SK-N-MC (cell line): ENCODE measurements at regions not wholly inside any gene's neighbourhood (a gene's known extent, or its start where the extent isn't known, plus 50 kb on each side); places are given as distances from the start of the nearest gene placed in this dataset.

ENCODE experiments used
- DNase-seq: peaks from one replicate; pipeline ENCODE4 v3.0.0-alpha.2; 2011; ENCODE audit warnings: low read depth, low spot score
- H3K27ac ChIP-seq: fragments of 200-600 bp; sonication (generic); 2 replicates; pipeline ENCODE4 v1.5.1; 2016; ENCODE audit warnings: mixed run types
- H3K36me3 ChIP-seq: fragments of 200-600 bp; sonication (generic); 2 replicates; pipeline ENCODE4 v1.6.1; 2017; ENCODE audit warnings: antibody characterized with exemption, low read length, mixed read lengths; ENCODE audit not compliant: insufficient read depth
- H3K4me3 ChIP-seq: fragments of 200-600 bp; sonication (generic); 2 replicates; pipeline ENCODE4 v1.5.1; 2016
- H3K9ac ChIP-seq: fragments of 200-600 bp; sonication (generic); 2 replicates; pipeline ENCODE4 v1.8.0; 2017; ENCODE audit warnings: mixed run types, mixed read lengths; ENCODE audit not compliant: insufficient read length
- H3K9me3 ChIP-seq: fragments of 200-600 bp; sonication (generic); 2 replicates; pipeline ENCODE4 v1.6.1; 2017; ENCODE audit warnings: low read depth, mild to moderate bottlenecking, antibody characterized with exemption, low read length, moderate library complexity, mixed read lengths
- EZH2 ChIP-seq: fragments of 200-600 bp; sonication (generic); IDR thresholded peaks from one replicate; pipeline ENCODE4 v1.6.1; 2017; ENCODE audit warnings: antibody characterized with exemption
- FOXP2 ChIP-seq: optimal IDR thresholded peaks from 2 replicates; pipeline ENCODE3; 2011; ENCODE audit warnings: mild to moderate bottlenecking, moderate library complexity; ENCODE audit not compliant: insufficient read depth; ENCODE audit errors: extremely low read length, control extremely low read depth
- POLR2AphosphoS5 ChIP-seq: IDR thresholded peaks from 2 replicates; pipeline ENCODE4 v1.6.1; 2012; ENCODE audit warnings: mild to moderate bottlenecking, low read depth, low read length, borderline replicate concordance

- no peak overlapping the region for H3K9ac ChIP-seq
- H3K4me3 ChIP-seq, result no peak overlapping the region
- H3K36me3 ChIP-seq, result no peaks in the 10 kb centered on the region
- TF ChIP-seq EZH2 (no peak), POLR2AphosphoS5 (no peak), FOXP2 (no peak)
- no peaks in the 10 kb centered on the region for H3K9me3 ChIP-seq
- H3K27ac ChIP-seq, result no peak overlapping the region
- DNase-seq, result no peak
Observed at GRCh38 chr9:79131246-79131774, 440.5 kb upstream of the TLE4 start.

GRCh38 chr9:79131824-79132377, 439.9 kb upstream of the TLE4 start:
- H3K9ac ChIP-seq, result no peak overlapping the region
- no peaks in the 10 kb centered on the region for H3K9me3 ChIP-seq
- no peak overlapping the region for H3K4me3 ChIP-seq
- TF ChIP-seq POLR2AphosphoS5 (no peak), EZH2 (no peak)
- DNase-seq, result no peak
- H3K36me3 ChIP-seq, result no peaks in the 10 kb centered on the region
- no peak overlapping the region for H3K27ac ChIP-seq

GRCh38 chr9:79134654-79135053, 437.1 kb upstream of the TLE4 start:
- no peak for TF ChIP-seq FOXP2
- TF ChIP-seq EZH2, result no peak
- TF ChIP-seq POLR2AphosphoS5, result no peak
- Histone ChIP-seq H3K9me3 (no peaks in the 10 kb centered on the region), H3K9ac (no peak overlapping the region), H3K27ac (no peak overlapping the region), H3K4me3 (no peak overlapping the region), H3K36me3 (no peaks in the 10 kb centered on the region)
- no peak for DNase-seq

- Histone ChIP-seq H3K4me3 (no peak overlapping the region), H3K27ac (no peak overlapping the region), H3K9me3 (no peaks in the 10 kb centered on the region), H3K9ac (no peak overlapping the region), H3K36me3 (no peaks in the 10 kb centered on the region)
- TF ChIP-seq FOXP2 (no peak), EZH2 (no peak), POLR2AphosphoS5 (no peak)
- no peak for DNase-seq
Observed at GRCh38 chr9:79135681-79136415, 435.9 kb upstream of the TLE4 start.

- Histone ChIP-seq H3K36me3 (no peaks in the 10 kb centered on the region), H3K9ac (no peak overlapping the region), H3K27ac (no peak overlapping the region), H3K4me3 (no peak overlapping the region), H3K9me3 (no peaks in the 10 kb centered on the region)
- no peak for DNase-seq
- TF ChIP-seq EZH2 (no peak), FOXP2 (no peak), POLR2AphosphoS5 (no peak)
Observed at GRCh38 chr9:79140751-79141150, 431.0 kb upstream of the TLE4 start.

- no peaks in the 10 kb centered on the region for H3K9me3 ChIP-seq
- H3K9ac ChIP-seq, result no peak overlapping the region
- TF ChIP-seq POLR2AphosphoS5, result no peak
- TF ChIP-seq FOXP2, result no peak
- no peak for TF ChIP-seq EZH2
- DNase-seq, result no peak
- no peaks in the 10 kb centered on the region for H3K36me3 ChIP-seq
- H3K4me3 ChIP-seq, result no peak overlapping the region
- no peak overlapping the region for H3K27ac ChIP-seq
Observed at GRCh38 chr9:79143211-79143610, 428.6 kb upstream of the TLE4 start.

DNA sequence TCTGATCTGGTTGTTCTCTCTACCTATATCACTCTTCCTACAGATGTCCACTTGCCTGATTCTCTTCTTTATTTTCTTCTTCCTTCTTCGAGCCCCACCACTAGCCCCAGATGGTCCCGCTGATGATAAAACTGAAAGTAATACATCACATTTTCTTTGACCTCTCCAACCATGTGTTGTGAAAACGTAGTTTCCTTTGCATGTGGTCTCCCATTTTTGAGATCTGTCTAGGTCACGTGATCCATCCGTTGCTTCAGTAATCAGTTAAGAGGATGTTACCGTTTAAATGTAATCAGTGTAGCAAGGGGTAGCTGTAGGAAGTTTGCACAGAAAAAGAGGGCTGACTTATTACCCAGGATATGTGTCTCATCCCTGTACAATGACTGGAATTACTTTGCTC, 426.3 kb upstream of the TLE4 start:
- TF ChIP-seq EZH2, result no peak
- no peak for TF ChIP-seq FOXP2
- no peak for TF ChIP-seq POLR2AphosphoS5
- Histone ChIP-seq H3K36me3 (no peaks in the 10 kb centered on the region), H3K9me3 (no peaks in the 10 kb centered on the region), H3K4me3 (no peak overlapping the region), H3K9ac (no peak overlapping the region), H3K27ac (no peak overlapping the region)
- DNase-seq, result no peak

DNA sequence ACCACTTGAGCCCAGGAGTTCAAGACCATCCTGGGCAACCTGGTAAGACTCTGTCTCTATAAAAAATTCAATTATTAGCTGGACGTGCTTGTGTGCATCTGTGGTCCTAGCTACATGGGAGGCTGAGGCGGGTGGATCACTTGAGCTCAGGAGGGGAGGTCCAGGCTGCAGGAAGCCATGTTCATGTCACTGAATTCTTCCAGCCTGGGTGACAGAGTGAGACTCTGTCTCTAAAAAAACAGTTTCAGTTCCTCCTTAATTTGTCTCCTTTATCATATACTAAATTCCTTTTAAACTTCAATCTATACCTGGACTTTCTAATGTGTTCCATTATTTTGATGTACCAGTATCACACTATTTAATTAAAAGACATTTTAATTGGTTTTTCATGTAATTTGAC, 422.2 kb upstream of the TLE4 start:
- Histone ChIP-seq H3K36me3 (no peaks in the 10 kb centered on the region), H3K9me3 (no peaks in the 10 kb centered on the region), H3K4me3 (no peak overlapping the region), H3K9ac (no peak overlapping the region), H3K27ac (no peak overlapping the region)
- no peak for DNase-seq
- no peak for TF ChIP-seq EZH2
- TF ChIP-seq POLR2AphosphoS5, result no peak
- TF ChIP-seq FOXP2, result no peak

- no peak for TF ChIP-seq FOXP2
- TF ChIP-seq EZH2, result no peak
- TF ChIP-seq POLR2AphosphoS5, result no peak
- no peak overlapping the region for H3K27ac ChIP-seq
- H3K9me3 ChIP-seq, result no peaks in the 10 kb centered on the region
- no peak overlapping the region for H3K9ac ChIP-seq
- H3K4me3 ChIP-seq, result no peak overlapping the region
- no peaks in the 10 kb centered on the region for H3K36me3 ChIP-seq
- DNase-seq, result no peak
Observed at GRCh38 chr9:79151791-79152190, 420.0 kb upstream of the TLE4 start.
